ENCODE measurements at regions not wholly inside any gene's neighbourhood (a gene's known extent, or its start where the extent isn't known, plus 50 kb on each side); places are given as distances from the start of the nearest gene placed in this dataset.

DNA sequence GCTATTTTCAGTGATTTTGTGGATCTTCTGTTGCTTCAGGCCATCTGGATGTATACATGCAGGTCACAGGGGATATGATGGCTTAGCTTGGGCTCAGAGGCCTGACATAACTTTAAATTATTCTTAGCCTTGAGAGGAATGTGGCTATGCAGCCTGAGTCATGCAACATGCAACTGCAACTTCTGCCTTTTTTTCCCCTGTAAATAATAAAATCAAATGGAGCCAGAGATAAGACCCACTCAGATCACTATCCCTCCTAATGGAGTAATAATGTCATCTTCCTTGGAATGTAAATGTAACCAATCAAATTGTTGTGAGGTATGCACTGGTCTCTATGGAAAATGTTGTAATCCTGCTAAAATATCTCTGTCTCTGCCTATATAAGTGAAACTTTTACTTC is 54.9 kb downstream of the MAGEB17 start:
- Histone ChIP-seq H3K4me1 (no peaks in the 10 kb centered on the region), H3K4me3 (no peak overlapping the region), H3K9me3 (no peaks in the 10 kb centered on the region), H3K27me3 (no peaks in the 10 kb centered on the region), H3K27ac (no peak overlapping the region), H3K36me3 (no peaks in the 10 kb centered on the region)
- ATAC-seq (no peak), DNase-seq (no peak)
- TF ChIP-seq, protein P1, sequence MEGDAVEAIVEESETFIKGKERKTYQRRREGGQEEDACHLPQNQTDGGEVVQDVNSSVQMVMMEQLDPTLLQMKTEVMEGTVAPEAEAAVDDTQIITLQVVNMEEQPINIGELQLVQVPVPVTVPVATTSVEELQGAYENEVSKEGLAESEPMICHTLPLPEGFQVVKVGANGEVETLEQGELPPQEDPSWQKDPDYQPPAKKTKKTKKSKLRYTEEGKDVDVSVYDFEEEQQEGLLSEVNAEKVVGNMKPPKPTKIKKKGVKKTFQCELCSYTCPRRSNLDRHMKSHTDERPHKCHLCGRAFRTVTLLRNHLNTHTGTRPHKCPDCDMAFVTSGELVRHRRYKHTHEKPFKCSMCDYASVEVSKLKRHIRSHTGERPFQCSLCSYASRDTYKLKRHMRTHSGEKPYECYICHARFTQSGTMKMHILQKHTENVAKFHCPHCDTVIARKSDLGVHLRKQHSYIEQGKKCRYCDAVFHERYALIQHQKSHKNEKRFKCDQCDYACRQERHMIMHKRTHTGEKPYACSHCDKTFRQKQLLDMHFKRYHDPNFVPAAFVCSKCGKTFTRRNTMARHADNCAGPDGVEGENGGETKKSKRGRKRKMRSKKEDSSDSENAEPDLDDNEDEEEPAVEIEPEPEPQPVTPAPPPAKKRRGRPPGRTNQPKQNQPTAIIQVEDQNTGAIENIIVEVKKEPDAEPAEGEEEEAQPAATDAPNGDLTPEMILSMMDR (IDR thresholded peaks at IDR 0.05), result no peak
- intact Hi-C loops (cut with DNase I), result no loop called here

DNA sequence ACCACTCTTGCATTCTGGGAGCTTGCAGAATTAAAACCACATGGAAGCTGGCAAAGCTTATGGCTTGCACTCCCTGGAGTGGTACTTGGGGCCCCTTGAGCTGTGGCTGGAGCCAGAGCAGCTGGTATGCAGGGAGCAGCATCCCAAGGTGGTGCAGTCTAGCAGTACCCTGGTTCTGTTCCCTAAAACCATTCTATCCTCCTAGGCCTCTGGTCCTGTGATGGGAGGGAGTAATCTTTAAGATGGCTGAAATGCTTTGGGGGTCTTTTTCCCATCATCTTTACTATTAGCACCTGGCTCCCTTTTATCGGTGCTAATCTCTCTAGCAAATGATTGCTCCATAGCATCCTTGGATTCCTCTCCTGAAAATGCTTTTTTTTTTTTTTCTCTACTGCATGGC is 56.1 kb downstream of the MAGEB17 start:
- TF ChIP-seq, protein P1 (IDR thresholded peaks at IDR 0.05), result no peak
- H3K27me3 ChIP-seq, result no peaks in the 10 kb centered on the region

DNA sequence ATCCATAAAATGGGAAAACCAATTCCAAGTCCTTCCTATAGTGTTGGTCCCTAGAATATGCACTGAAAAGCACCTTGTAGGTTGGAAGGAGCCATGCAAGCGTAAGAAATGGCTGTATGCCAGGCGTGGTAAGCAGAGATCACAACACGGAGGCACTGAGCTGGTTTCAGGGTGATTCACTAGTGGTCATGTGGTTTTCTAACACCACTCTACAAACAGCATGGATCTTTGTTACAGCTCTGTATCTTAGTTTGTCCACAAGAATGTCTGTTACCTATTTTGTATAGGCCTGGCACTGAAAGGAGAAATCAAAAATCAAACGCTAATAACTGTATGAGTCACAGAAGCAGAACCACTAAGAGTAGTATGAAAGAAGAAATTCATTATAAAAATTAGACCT is 71.9 kb downstream of the MAGEB17 start:
- TF ChIP-seq, protein P1 (IDR thresholded peaks at IDR 0.05), result no peak
- Histone ChIP-seq H3K4me1 (no peaks in the 10 kb centered on the region), H3K27ac (no peak overlapping the region), H3K27me3 (no peaks in the 10 kb centered on the region), H3K36me3 (no peaks in the 10 kb centered on the region), H3K4me3 (no peak overlapping the region), H3K9me3 (no peaks in the 10 kb centered on the region)
- no peak for DNase-seq
- no peak for ATAC-seq
- intact Hi-C loops (cut with DNase I), result no loop called here

More for the DNA sequence above, 56.1 kb downstream of the MAGEB17 start:
- ATAC-seq (no peak), DNase-seq (no peak)
- Histone ChIP-seq H3K36me3 (no peaks in the 10 kb centered on the region), H3K9me3 (no peaks in the 10 kb centered on the region), H3K27ac (no peak overlapping the region), H3K4me3 (no peak overlapping the region), H3K4me1 (no peaks in the 10 kb centered on the region)
- intact Hi-C loops (cut with DNase I), result no loop called here

DNA sequence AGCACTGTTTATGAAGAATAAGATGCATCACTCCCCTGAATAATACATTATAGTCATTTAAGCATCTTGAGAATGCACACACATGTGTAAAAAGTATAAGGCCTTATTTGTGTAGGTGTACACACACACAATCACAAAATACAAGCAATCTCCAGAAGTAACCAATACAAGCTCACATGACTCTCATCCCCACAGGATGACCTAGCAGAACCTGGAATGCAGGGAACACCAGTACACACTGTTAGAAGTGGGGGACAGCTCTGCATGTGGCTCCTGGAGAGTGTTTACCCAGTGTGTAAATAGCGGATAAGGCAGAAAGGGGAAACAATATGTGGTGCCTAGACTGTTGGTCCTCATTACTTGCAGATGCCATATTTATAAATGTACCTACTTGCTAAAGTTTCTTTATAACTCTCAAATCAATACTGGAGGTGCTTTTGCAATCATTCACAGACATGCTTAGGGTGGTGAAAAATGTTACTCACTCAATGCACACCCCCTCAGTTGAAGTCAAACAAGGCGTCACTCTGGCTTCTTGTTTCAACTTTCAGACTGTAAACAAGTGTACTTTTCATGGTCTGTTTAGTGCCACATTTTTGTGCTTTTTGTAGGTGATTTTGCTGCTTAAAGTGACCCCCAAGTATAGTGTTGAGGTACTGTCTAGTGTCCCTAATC is 73.1 kb downstream of the MAGEB17 start:
- Histone ChIP-seq H3K9me3 (no peaks in the 10 kb centered on the region), H3K27me3 (no peaks in the 10 kb centered on the region), H3K4me1 (no peaks in the 10 kb centered on the region), H3K4me3 (no peak overlapping the region), H3K27ac (no peak overlapping the region), H3K36me3 (no peaks in the 10 kb centered on the region)
- intact Hi-C loops (cut with DNase I), result no loop called here
- no peak for DNase-seq
- ATAC-seq, result no peak
- TF ChIP-seq, protein P1 (IDR thresholded peaks at IDR 0.05), result no peak

DNA sequence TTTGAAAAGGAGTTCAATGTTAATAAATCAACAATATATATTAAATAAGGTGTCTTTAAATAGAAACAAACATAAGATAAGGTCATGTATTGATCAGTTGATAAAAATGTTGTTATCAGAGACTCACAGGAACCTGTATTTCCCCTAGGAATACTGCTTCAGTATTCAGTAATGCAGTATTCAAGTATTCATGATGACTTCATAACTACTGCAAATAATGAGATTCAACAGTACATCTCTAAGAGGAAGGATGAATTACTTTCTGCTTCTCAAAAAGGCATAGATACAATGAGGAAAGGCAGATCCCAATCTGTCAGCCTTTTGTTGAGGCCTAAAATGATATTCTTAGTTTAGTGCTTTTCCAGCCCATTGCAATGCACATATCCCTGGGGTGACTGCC is 73.7 kb downstream of the MAGEB17 start:
- H3K9me3 ChIP-seq, result no peaks in the 10 kb centered on the region
- TF ChIP-seq, protein P1 (IDR thresholded peaks at IDR 0.05), result no peak
- DNase-seq, result no peak
- H3K36me3 ChIP-seq, result no peaks in the 10 kb centered on the region
- H3K4me3 ChIP-seq, result no peak overlapping the region
- intact Hi-C loops (cut with DNase I), result no loop called here
- H3K27ac ChIP-seq, result no peak overlapping the region
- no peaks in the 10 kb centered on the region for H3K27me3 ChIP-seq
- ATAC-seq, result no peak
- H3K4me1 ChIP-seq, result no peaks in the 10 kb centered on the region

All from left lung (tissue), 4 donors.